ENCODE measurements at regions not wholly inside any gene's neighbourhood (a gene's known extent, or its start where the extent isn't known, plus 50 kb on each side); places are given as distances from the start of the nearest gene placed in this dataset.

DNA sequence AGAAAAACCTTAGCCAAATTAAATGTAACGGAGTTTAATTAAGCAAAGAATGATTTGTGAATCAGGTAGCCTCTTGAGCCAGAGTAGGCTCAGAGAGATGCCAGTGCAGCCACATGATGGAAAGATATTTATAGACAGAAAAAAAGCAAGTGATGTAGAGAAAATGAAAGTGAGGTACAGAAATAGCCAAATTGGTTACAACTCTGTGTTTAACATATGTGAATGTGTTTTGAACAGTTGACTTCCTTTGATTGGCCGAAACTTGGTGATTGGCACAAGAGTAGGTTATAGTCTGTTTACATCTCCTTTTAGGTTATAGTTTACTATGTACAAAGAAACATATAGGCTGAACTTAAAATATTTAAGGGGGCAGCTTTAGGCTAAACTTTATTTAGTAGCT is 459.9 kb upstream of the BOD1L1 start:
- DNase-seq (ENCODE audit: low spot score) (no peak), ATAC-seq (no peak)

- ATAC-seq: no peak
- DNase-seq (ENCODE audit: low spot score): no peak
Observed at GRCh38 chr4:14087921-14088320, 460.4 kb upstream of the BOD1L1 start.

GRCh38 chr4:14091531-14091930 is 464.0 kb upstream of the BOD1L1 start:
- ATAC-seq (no peak), DNase-seq (ENCODE audit: low spot score) (no peak)

- DNase-seq (ENCODE audit: low spot score) (no peak), ATAC-seq (no peak)
Observed at GRCh38 chr4:14091966-14092365, 464.4 kb upstream of the BOD1L1 start.

GRCh38 chr4:14092741-14093140 is 465.2 kb upstream of the BOD1L1 start:
- ATAC-seq (no peak), DNase-seq (ENCODE audit: low spot score) (no peak)

GRCh38 chr4:14095831-14096230 is 468.3 kb upstream of the BOD1L1 start:
- no peak for DNase-seq (ENCODE audit: low spot score)
- ATAC-seq: no peak

- ATAC-seq: no peak
- no peak for DNase-seq (ENCODE audit: low spot score)
Observed at GRCh38 chr4:14096396-14096965, 469.0 kb upstream of the BOD1L1 start.

- ATAC-seq (no peak), DNase-seq (ENCODE audit: low spot score) (no peak)
Observed at GRCh38 chr4:14100349-14100748, 472.8 kb upstream of the BOD1L1 start.

DNA sequence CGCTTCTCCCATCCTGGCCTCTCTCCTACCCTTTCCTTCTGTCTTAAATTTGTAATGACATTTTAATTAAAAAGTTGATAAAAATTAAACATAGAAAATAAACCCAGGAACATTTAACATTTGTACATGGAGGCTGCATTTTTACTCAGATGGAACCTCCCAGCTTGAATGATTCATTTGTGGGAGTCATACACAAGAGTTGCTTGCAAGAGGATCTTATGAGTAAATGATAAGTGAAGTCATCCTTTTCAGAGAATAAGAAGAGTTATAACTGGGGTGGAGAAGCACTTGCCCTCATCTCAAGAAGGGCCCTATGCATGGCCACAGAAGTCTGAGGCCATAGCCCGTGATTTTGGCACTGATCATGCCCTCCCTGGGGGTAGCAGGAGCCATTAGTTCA is 482.9 kb upstream of the BOD1L1 start:
- DNase-seq (ENCODE audit: low spot score): no peak
- no peak for ATAC-seq

- DNase-seq (ENCODE audit: low spot score): no peak
- ATAC-seq: no peak
Observed at GRCh38 chr4:14111730-14112181, 484.2 kb upstream of the BOD1L1 start.

DNA sequence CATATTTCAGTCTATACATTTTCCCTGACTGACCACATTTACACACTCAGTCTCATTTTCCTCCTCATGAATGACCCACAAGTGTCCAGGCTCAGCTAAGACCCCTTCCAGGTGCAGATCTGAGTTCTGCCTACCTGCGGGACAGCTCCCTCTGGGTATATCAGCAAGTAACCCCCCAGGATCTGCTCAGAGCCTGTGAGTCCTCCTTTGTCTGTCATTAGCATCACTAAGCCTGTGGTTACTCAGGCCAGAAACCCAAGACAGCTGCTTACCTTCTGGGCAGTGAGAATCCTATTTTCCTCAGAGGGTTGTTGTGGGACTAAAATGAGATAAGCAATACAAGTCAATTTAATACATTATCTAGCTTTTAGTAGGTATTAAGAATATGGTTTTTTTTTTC is 487.6 kb upstream of the BOD1L1 start:
- DNase-seq (ENCODE audit: low spot score) (no peak), ATAC-seq (no peak)

- DNase-seq (ENCODE audit: low spot score) (no peak), ATAC-seq (no peak)
Observed at GRCh38 chr4:14117575-14118238, 490.2 kb upstream of the BOD1L1 start.

DNA sequence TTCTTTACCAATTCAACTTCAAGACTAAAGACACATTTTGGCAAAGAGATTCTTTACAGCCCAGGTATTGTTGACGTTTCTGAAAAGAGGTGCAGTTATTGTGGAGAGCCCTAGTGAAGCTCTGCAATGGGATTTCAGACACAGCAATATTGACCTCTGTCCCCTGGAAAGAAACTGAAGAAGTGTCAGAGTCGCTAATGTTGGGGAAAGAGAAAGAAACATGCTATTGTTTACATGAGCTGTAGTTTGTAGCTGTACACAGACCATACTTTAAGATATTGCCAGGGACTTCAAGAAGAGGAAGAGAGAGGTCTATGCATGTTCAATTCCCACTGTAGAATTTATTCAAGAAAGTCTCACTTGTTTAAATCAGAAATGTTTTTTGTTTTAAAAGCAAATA is 497.3 kb upstream of the BOD1L1 start:
- no peak for ATAC-seq
- no peak for DNase-seq (ENCODE audit: low spot score)

DNA sequence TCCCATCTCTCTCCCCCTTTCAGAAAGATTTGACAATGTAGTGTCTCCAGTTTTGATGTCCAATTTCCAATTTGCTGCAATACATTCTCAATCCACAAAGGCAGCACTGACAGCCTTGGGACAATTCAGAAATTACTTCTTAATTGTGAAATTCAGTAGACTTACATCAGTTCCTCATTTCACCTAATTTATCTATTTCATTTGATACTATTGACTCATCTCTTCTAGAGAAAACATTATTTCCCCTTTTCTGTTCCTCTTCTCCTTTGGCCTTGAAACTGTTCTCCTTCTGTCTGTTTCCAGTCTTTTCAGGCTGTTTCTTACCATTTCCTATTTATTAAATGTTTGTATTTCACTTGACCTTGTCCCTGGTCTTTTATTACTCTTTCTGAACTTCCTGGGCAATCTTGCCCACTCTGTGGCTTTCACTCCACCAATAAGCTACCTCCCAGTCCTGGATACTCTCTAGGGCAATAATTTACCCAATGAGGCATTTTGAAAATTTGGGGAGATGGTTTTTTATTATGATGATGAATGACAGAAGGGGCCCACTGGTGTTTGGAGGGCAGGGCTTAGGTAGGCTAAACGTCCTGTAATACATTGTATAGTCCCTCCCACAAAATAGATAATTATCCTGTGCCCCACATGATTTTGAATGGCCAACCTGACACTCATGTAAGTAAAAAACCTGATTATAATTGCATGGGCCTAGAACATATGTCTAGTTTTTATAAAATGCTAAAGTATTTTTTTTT is 498.0 kb upstream of the BOD1L1 start:
- DNase-seq (ENCODE audit: low spot score) (no peak), ATAC-seq (no peak)

DNA sequence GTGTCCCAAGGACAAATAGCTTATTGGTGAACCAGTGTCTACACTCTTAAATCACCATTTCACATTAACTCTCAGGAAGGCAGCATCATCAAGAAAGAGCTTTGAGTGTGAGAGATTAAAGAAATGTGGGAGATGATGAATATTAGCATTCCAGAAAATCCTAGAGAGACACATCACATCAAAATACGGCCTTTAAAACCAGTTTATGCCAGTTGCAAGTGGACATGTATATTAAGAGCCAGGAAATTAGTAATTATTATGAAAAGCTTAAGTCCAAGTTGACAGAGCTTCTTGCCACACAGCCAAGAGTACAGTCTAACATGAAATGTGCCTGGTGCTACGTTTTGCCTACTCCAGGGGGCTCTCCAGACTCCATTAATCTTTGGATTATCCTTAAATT is 503.0 kb upstream of the BOD1L1 start:
- ATAC-seq: no peak
- DNase-seq (ENCODE audit: low spot score): no peak

- ATAC-seq (no peak), DNase-seq (ENCODE audit: low spot score) (no peak)
Observed at GRCh38 chr4:14131335-14131734, 503.8 kb upstream of the BOD1L1 start.

GRCh38 chr4:14132301-14132700 is 504.8 kb upstream of the BOD1L1 start:
- no peak for DNase-seq (ENCODE audit: low spot score)
- ATAC-seq: no peak

GRCh38 chr4:14138106-14138505 is 510.6 kb upstream of the BOD1L1 start:
- ATAC-seq (no peak), DNase-seq (ENCODE audit: low spot score) (no peak)

GRCh38 chr4:14143892-14144291 is 516.4 kb upstream of the BOD1L1 start:
- DNase-seq (ENCODE audit: low spot score): no peak
- ATAC-seq: no peak

- DNase-seq (ENCODE audit: low spot score) (no peak), ATAC-seq (no peak)
Observed at GRCh38 chr4:14149176-14150053, 521.9 kb upstream of the BOD1L1 start.

DNA sequence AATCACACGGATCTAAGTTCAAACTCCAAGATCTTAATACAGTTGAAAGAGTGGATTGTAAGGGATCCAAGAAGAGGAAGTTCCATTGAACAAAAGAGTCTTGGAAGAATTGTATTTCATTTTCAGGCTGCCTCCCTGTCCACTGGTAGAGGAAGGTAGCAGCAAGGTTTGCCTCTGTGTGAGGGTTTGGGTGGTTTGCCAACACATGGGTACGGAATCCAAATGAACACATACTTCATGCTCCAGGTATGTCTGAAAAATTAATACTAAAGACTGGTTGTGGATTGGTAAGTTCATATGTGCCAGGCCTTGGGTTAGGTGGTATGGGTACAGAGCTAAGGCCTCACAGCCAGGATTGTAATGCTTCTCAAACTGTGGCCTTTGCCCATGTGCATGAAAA is 523.6 kb upstream of the BOD1L1 start:
- no peak for ATAC-seq
- no peak for DNase-seq (ENCODE audit: low spot score)
